Brain microvascular endothelial cell (primary cell): ENCODE measurements at regions not wholly inside any gene's neighbourhood (a gene's known extent, or its start where the extent isn't known, plus 50 kb on each side); places are given as distances from the start of the nearest gene placed in this dataset.

Experiments used
- DNase-seq: peaks from one replicate; pipeline ENCODE4 v3.0.0-alpha.2; 2020
- H3K27ac ChIP-seq: fragments of 250-450 bp; sonication (Bioruptor Pico); 2 replicates; pipeline ENCODE4 v1.5.1; 2020; ENCODE audit warnings: mild to moderate bottlenecking, moderate library complexity
- H3K27me3 ChIP-seq: fragments of 250-450 bp; sonication (Bioruptor Pico); replicated peaks from 2 replicates; pipeline ENCODE4 v1.5.1; 2020; ENCODE audit warnings: mild to moderate bottlenecking
- H3K36me3 ChIP-seq: fragments of 250-450 bp; sonication (Bioruptor Pico); replicated peaks from 2 replicates; pipeline ENCODE4 v1.5.1; 2020; ENCODE audit warnings: mild to moderate bottlenecking
- H3K4me3 ChIP-seq: 2 replicates; pipeline ENCODE4 v1.5.1; 2011; ENCODE audit warnings: low read depth, mild to moderate bottlenecking, control low read depth, low read length, moderate library complexity
- CTCF ChIP-seq: IDR thresholded peaks from 2 replicates; pipeline ENCODE4 v1.5.1; 2011; ENCODE audit warnings: low read depth, mild to moderate bottlenecking, moderate library complexity, low read length, control low read depth, inconsistent platforms; ENCODE audit errors: missing control alignments
- in situ Hi-C: cut with HindIII; loops from 2 replicates; pipeline ENCODE4 v1.10.0; 2017; ENCODE audit warnings: low sequenced_read_pairs, low pct_ligation_motif_present

GRCh38 chr5:142531977-142532780, 153.7 kb downstream of the FGF1 start:
- in situ Hi-C loops: loop anchor here (25.0 kb wide), 1 partner anchor 220 kb away; no protein-coding TSS in a partner anchor
- no peaks in the 10 kb centered on the region for H3K27me3 ChIP-seq
- H3K4me3 ChIP-seq: no peak overlapping the region
- no peak for TF ChIP-seq CTCF
- H3K27ac ChIP-seq: no peak overlapping the region
- H3K36me3 ChIP-seq: no peaks in the 10 kb centered on the region
- DNase-seq: no peak

- H3K27ac ChIP-seq: no peak overlapping the region
- DNase-seq: no peak
- H3K27me3 ChIP-seq: no peaks in the 10 kb centered on the region
- TF ChIP-seq CTCF: no peak
- in situ Hi-C loops: loop anchor here (25.0 kb wide), 1 partner anchor 219 kb away; no protein-coding TSS in a partner anchor
- H3K36me3 ChIP-seq: no peaks in the 10 kb centered on the region
- H3K4me3 ChIP-seq: no peak overlapping the region
Measured at GRCh38 chr5:142530904-142531303, 155.0 kb downstream of the FGF1 start.

GRCh38 chr5:142529626-142530278, 156.1 kb downstream of the FGF1 start:
- Histone ChIP-seq H3K27ac (no peak overlapping the region), H3K4me3 (no peak overlapping the region), H3K27me3 (no peaks in the 10 kb centered on the region), H3K36me3 (no peaks in the 10 kb centered on the region)
- no peak for TF ChIP-seq CTCF
- peak; percentile 77 for DNase-seq
- in situ Hi-C loops: loop anchor here (25.0 kb wide), 1 partner anchor 217 kb away; no protein-coding TSS in a partner anchor

- Histone ChIP-seq H3K27ac (no peak overlapping the region), H3K27me3 (no peaks in the 10 kb centered on the region)
Measured at GRCh38 chr5:142527664-142528295, 158.1 kb downstream of the FGF1 start.

GRCh38 chr5:142527234-142527633, 158.7 kb downstream of the FGF1 start:
- Histone ChIP-seq H3K4me3 (no peak overlapping the region), H3K27me3 (no peaks in the 10 kb centered on the region), H3K27ac (no peak overlapping the region), H3K36me3 (no peaks in the 10 kb centered on the region)
- no peak for TF ChIP-seq CTCF
- in situ Hi-C loops: loop anchor here (25.0 kb wide), 1 partner anchor 215 kb away; no protein-coding TSS in a partner anchor
- DNase-seq: no peak

More at GRCh38 chr5:142527664-142528295, 158.1 kb downstream of the FGF1 start:
- DNase-seq: no peak
- in situ Hi-C loops: loop anchor here (25.0 kb wide), 1 partner anchor 215 kb away; no protein-coding TSS in a partner anchor
- Histone ChIP-seq H3K4me3 (no peak overlapping the region), H3K36me3 (no peaks in the 10 kb centered on the region)
- TF ChIP-seq CTCF: no peak
